Fibroblast of lung (primary cell): ENCODE measurements at regions not wholly inside any gene's neighbourhood (a gene's known extent, or its start where the extent isn't known, plus 50 kb on each side); places are given as distances from the start of the nearest gene placed in this dataset.

Source experiments
- DNase-seq, 2 donors: peaks; one replicate each; pipeline versions ENCODE4 v3.0.0 to v3.0.0-alpha.2; 2010; ENCODE audit warnings: low read depth in 2 of 2
- H2AFZ ChIP-seq: 2 replicates; pipeline ENCODE4 v1.5.1; 2012; ENCODE audit warnings: low read length, control low read depth, inconsistent platforms
- H3K27ac ChIP-seq: 2 replicates; pipeline ENCODE4 v1.5.1; 2011; ENCODE audit warnings: low read length, control low read depth; ENCODE audit not compliant: insufficient read depth
- H3K27me3 ChIP-seq: 2 replicates; pipeline ENCODE4 v1.5.1; 2011; ENCODE audit warnings: mild to moderate bottlenecking, low read length; ENCODE audit not compliant: control insufficient read depth, insufficient read depth
- H3K36me3 ChIP-seq: 2 replicates; pipeline ENCODE4 v1.5.1; 2011; ENCODE audit warnings: low read length; ENCODE audit not compliant: control insufficient read depth, insufficient read depth
- H3K4me1 ChIP-seq: 2 replicates; pipeline ENCODE4 v1.5.1; 2011; ENCODE audit warnings: low read length; ENCODE audit not compliant: control insufficient read depth, insufficient read depth; ENCODE audit errors: extremely low read depth
- H3K4me2 ChIP-seq: 2 replicates; pipeline ENCODE4 v1.5.1; 2011; ENCODE audit warnings: low read length, control low read depth; ENCODE audit not compliant: insufficient read depth; ENCODE audit errors: extremely low read depth
- H3K4me3 ChIP-seq, 4 experiments: fragments of 200-600 bp in 1 of 4; sonication (generic) in 1 of 4; replicated peaks in 1 of 4; 2 replicates each; pipeline ENCODE4 v1.5.1; 2011 to 2016; ENCODE audit warnings: low read length in 4 of 4, low read depth in 3 of 4, mild to moderate bottlenecking in 3 of 4, control low read depth in 2 of 4, inconsistent platforms in 1 of 4, mixed read lengths in 1 of 4; ENCODE audit not compliant: insufficient read depth in 1 of 4; ENCODE audit errors: control extremely low read depth in 1 of 4
- H3K79me2 ChIP-seq: 2 replicates; pipeline ENCODE4 v1.5.1; 2012; ENCODE audit warnings: mild to moderate bottlenecking, low read length, inconsistent platforms; ENCODE audit not compliant: control insufficient read depth, insufficient read depth
- H3K9ac ChIP-seq: 2 replicates; pipeline ENCODE4 v1.5.1; 2011; ENCODE audit warnings: mild to moderate bottlenecking, low read length, control low read depth; ENCODE audit not compliant: insufficient read depth
- H3K9me3 ChIP-seq: 2 replicates; pipeline ENCODE4 v1.5.1; 2012; ENCODE audit warnings: low read depth, low read length; ENCODE audit not compliant: control insufficient read depth, insufficient read depth
- H4K20me1 ChIP-seq: 2 replicates; pipeline ENCODE4 v1.5.1; 2011; ENCODE audit warnings: low read length; ENCODE audit not compliant: control insufficient read depth, insufficient read depth; ENCODE audit errors: extremely low read depth
- EZH2 ChIP-seq: IDR thresholded peaks from 2 replicates; pipeline ENCODE4 v1.5.1; 2012; ENCODE audit warnings: low read length, control low read depth, mild to moderate bottlenecking; ENCODE audit errors: missing control alignments
- TF ChIP-seq, protein P1 (sequence below), 2 donors: IDR thresholded peaks in 1 of 2; conservative IDR thresholded peaks in 1 of 2; 1 replicate in 1 of 2; 2 replicates in 1 of 2; pipeline ENCODE4 v1.5.1; 2011 to 2012; ENCODE audit warnings: low read length in 2 of 2, control low read depth in 1 of 2, inconsistent platforms in 1 of 2, low read depth in 1 of 2, mild to moderate bottlenecking in 1 of 2

GRCh38 chr1:30264672-30265025 is 458.7 kb downstream of the MATN1 start:
- Histone ChIP-seq H3K27ac (no peak overlapping the region), H3K4me2 (no peak overlapping the region), H3K27me3 (no peaks in the 10 kb centered on the region), H3K9ac (no peak overlapping the region), H2AFZ (no peak overlapping the region), H3K36me3 (no peaks in the 10 kb centered on the region), H3K4me1 (no peaks in the 10 kb centered on the region), H3K9me3 (no peaks in the 10 kb centered on the region), H3K4me3 (no peak overlapping the region), H3K79me2 (no peaks in the 10 kb centered on the region), H4K20me1 (no peaks in the 10 kb centered on the region)
- no peak for DNase-seq
- TF ChIP-seq, protein P1, sequence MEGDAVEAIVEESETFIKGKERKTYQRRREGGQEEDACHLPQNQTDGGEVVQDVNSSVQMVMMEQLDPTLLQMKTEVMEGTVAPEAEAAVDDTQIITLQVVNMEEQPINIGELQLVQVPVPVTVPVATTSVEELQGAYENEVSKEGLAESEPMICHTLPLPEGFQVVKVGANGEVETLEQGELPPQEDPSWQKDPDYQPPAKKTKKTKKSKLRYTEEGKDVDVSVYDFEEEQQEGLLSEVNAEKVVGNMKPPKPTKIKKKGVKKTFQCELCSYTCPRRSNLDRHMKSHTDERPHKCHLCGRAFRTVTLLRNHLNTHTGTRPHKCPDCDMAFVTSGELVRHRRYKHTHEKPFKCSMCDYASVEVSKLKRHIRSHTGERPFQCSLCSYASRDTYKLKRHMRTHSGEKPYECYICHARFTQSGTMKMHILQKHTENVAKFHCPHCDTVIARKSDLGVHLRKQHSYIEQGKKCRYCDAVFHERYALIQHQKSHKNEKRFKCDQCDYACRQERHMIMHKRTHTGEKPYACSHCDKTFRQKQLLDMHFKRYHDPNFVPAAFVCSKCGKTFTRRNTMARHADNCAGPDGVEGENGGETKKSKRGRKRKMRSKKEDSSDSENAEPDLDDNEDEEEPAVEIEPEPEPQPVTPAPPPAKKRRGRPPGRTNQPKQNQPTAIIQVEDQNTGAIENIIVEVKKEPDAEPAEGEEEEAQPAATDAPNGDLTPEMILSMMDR (conservative IDR thresholded peaks at IDR 0.05 in 1 of 2, IDR thresholded peaks at IDR 0.05 in 1 of 2; ENCODE audit: low read depth in 1 of 2, low read length in 2 of 2) = no peak
- no peak for TF ChIP-seq EZH2

DNA sequence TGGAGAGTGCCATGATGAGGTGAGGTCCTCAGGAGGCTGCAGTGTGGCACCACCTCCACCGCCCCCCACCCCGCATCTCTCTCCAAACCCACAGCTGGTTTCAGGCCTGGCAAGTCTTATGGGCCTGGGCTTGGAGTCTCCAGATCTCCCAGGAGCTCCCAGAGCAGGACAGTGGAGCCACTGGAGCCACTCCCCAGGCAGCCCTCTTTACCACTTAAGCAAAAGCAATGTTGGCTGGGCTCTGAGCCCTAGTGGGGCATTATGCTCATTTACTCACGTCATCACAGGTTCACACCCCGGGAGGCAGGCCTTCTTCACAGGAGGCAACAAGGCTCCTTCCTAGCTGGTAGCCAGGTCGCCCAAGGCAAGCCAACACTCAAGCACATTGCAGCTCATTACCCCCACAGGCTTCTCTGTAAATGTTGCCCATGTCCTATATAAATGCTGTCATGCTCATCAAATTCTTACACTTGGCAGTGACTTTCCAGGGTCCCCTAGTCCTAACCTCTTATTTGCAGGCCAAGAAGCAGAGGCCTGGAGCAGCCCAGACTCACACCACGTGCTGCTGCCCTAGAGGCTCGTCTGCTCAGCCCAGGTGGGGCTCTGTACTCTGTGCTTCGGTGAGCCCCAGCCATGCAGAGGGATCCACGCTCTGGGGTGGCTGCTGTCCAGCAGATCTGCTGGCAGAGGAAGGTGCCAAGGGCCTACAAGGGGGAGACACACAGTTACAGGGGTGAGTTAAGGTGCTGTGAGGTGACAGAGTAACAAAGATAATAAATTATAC is 459.3 kb downstream of the MATN1 start:
- TF ChIP-seq, protein P1 (conservative IDR thresholded peaks at IDR 0.05 in 1 of 2, IDR thresholded peaks at IDR 0.05 in 1 of 2; ENCODE audit: low read depth in 1 of 2, low read length in 2 of 2) = no peak
- no peak for TF ChIP-seq EZH2
- Histone ChIP-seq H3K4me2 (no peak overlapping the region), H2AFZ (no peak overlapping the region), H3K4me1 (no peaks in the 10 kb centered on the region), H3K9me3 (no peaks in the 10 kb centered on the region), H3K27ac (no peak overlapping the region), H3K36me3 (no peaks in the 10 kb centered on the region), H4K20me1 (no peaks in the 10 kb centered on the region), H3K79me2 (no peaks in the 10 kb centered on the region), H3K9ac (no peak overlapping the region), H3K27me3 (no peaks in the 10 kb centered on the region), H3K4me3 (no peak overlapping the region)
- no peak for DNase-seq

DNA sequence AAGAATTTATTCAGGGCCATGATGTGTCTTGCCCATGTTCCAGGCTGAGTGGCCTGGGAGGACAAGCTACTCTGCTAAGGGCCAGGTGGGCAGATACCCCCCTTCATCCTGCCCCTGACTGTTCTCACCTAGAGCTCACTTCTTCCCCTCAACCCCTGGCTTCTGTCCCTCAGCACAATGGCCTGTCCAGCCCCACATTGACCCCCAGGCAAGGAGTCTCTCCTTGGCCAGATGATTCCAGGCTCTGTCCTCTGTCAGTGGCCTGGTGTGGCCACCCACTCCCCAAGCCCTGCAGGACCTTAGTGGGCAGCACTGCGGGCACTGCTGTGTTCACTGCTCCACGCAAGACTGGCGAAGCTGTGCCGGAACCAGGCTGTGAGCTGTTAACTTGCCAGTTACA is 460.0 kb downstream of the MATN1 start:
- H3K4me3 ChIP-seq = no peak overlapping the region
- no peaks in the 10 kb centered on the region for H3K27me3 ChIP-seq
- no peak for DNase-seq
- no peaks in the 10 kb centered on the region for H3K9me3 ChIP-seq
- no peak overlapping the region for H3K9ac ChIP-seq
- no peaks in the 10 kb centered on the region for H3K36me3 ChIP-seq
- no peak overlapping the region for H3K27ac ChIP-seq
- no peak for TF ChIP-seq EZH2
- TF ChIP-seq, protein P1 (conservative IDR thresholded peaks at IDR 0.05 in 1 of 2, IDR thresholded peaks at IDR 0.05 in 1 of 2; ENCODE audit: low read depth in 1 of 2, low read length in 2 of 2) = no peak
- no peaks in the 10 kb centered on the region for H4K20me1 ChIP-seq
- H2AFZ ChIP-seq = no peak overlapping the region
- H3K4me2 ChIP-seq = no peak overlapping the region
- no peaks in the 10 kb centered on the region for H3K79me2 ChIP-seq
- no peaks in the 10 kb centered on the region for H3K4me1 ChIP-seq
